Activated T-cell treated with anti-CD3 and anti-CD28 coated beads, Interleukin-2, amount 50 U/mL, for 24 hours (primary cell): ENCODE measurements at regions not wholly inside any gene's neighbourhood (a gene's known extent, or its start where the extent isn't known, plus 50 kb on each side); places are given as distances from the start of the nearest gene placed in this dataset.

Source experiments
- DNase-seq: peaks from one replicate; pipeline ENCODE4 v3.0.0-alpha.2; 2020
- H3K27ac Mint-ChIP-seq: 2 replicates; pipeline ENCODE4 v1.8.0; 2020; ENCODE audit warnings: mild to moderate bottlenecking, mixed read lengths
- H3K27me3 Mint-ChIP-seq: 2 replicates; pipeline ENCODE4 v1.8.0; 2020; ENCODE audit warnings: mixed read lengths
- H3K36me3 Mint-ChIP-seq: 2 replicates; pipeline ENCODE4 v1.8.0; 2020; ENCODE audit warnings: low read depth, mixed read lengths
- H3K4me1 Mint-ChIP-seq: 2 replicates; pipeline ENCODE4 v1.8.0; 2020; ENCODE audit warnings: low read depth, mixed read lengths
- H3K4me3 Mint-ChIP-seq: 2 replicates; pipeline ENCODE4 v1.8.0; 2020; ENCODE audit warnings: mild to moderate bottlenecking, moderate library complexity, mixed read lengths
- H3K9me3 Mint-ChIP-seq: 2 replicates; pipeline ENCODE4 v1.8.0; 2020; ENCODE audit warnings: mixed read lengths

GRCh38 chr10:78619115-78619851, 449.5 kb upstream of the ZMIZ1 start:
- Mint-ChIP-seq H3K4me1 (peaks cover 6% of the 10 kb centered on the region), H3K4me3 (no peak overlapping the region), H3K9me3 (no peaks in the 10 kb centered on the region), H3K36me3 (no peaks in the 10 kb centered on the region), H3K27ac (no peak overlapping the region), H3K27me3 (peaks cover 25% of the 10 kb centered on the region)
- DNase-seq = no peak

DNA sequence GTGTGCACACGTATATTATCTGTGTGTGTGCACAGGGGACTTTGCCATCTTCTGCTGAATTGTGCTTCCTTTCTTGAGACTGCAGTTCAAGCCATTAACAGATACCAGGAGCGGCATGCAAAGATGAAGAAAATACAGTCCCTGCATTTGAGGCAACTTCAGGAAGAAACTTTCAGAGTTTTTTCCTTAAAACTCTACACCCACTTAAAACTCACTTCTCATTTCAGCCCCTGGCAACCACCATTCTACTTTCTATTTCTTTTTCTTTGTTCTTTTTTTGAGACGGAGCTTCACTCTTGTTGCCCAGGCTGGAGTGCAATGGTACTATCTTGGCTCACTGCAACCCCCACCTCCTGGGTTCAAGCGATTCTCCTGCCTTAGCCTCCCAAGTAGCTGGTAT, 448.9 kb upstream of the ZMIZ1 start:
- H3K27me3 Mint-ChIP-seq = peaks cover 25% of the 10 kb centered on the region
- H3K36me3 Mint-ChIP-seq = no peaks in the 10 kb centered on the region
- no peak overlapping the region for H3K4me3 Mint-ChIP-seq
- no peaks in the 10 kb centered on the region for H3K9me3 Mint-ChIP-seq
- DNase-seq = no peak
- H3K4me1 Mint-ChIP-seq = peaks cover 6% of the 10 kb centered on the region
- no peak overlapping the region for H3K27ac Mint-ChIP-seq

DNA sequence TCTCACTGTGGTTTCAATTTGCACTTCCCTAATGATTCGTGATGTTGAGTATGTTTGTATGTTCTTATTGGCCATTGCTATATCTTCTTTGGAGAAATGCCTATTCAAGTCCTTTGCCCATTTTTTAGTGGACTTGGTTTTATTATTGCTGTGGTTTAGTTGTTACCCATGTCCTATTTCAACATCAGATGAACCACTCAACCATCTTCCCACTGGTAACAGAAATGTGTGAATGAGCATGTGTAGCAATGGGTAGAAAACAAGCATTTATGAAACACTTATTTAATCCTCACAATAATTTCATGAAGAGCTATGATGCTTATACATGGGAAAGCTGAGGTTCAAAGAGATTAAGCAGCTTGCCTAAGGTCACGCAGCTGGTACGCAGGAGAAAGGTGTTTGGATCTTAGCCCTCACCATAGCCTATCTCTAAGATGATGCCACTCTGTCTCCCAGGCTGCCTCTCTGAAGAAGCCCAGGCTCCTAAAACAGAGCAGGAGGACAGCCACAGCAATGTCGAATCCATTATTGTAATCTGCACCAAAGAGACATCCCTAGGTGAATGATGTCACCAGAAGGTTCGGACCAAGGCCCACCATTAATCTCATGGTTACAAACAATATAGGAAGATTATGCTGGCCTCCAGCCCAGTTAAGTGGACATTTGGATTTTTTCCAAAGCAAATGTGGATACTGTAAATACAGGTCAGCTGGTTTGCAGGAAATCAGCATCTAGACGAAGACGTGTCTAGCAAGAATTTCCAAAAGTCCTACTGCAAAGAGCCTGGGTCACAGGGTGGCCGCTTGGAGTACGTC, 447.6 kb upstream of the ZMIZ1 start:
- peaks cover 6% of the 10 kb centered on the region for H3K4me1 Mint-ChIP-seq
- peaks cover 16% of the 10 kb centered on the region for H3K27me3 Mint-ChIP-seq

DNA sequence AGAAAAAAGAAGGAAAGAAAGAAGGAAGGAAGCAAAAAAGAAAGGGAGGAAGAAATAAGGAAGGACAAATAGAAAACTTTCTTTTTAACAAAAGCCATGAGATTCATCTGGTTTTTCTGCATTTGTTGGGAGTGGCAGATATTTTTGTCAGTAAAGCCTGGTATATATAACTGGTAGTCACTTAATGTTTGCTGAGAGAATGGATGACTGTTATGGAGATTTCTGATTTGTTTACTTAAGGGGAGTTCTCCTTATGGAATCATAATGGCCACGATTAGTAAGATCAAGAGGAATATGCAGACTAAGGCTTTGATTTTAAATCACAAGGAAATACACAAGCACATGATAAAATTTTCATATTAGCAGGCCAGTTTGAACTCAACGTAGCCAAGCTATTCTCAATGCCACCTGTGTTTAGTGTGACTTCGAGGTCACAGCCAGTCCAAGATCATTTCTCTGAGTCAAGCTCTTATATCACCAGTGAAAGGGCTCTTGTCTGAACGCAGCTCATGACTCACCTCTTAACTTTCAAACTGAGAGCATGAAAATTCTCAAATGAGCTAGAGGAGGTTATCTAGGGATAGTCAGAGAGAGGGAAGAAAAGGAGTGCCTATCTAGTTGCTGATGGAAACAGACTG, 445.1 kb upstream of the ZMIZ1 start:
- DNase-seq = no peak
- Mint-ChIP-seq H3K27ac (no peak overlapping the region), H3K36me3 (no peaks in the 10 kb centered on the region), H3K9me3 (no peaks in the 10 kb centered on the region), H3K4me3 (no peak overlapping the region), H3K4me1 (peaks cover 6% of the 10 kb centered on the region), H3K27me3 (peaks cover 11% of the 10 kb centered on the region)

More for the DNA sequence above, 447.6 kb upstream of the ZMIZ1 start:
- H3K9me3 Mint-ChIP-seq = no peaks in the 10 kb centered on the region
- no peak overlapping the region for H3K4me3 Mint-ChIP-seq
- no peaks in the 10 kb centered on the region for H3K36me3 Mint-ChIP-seq
- no peak overlapping the region for H3K27ac Mint-ChIP-seq
- DNase-seq = no peak

GRCh38 chr10:78624791-78625190, 444.0 kb upstream of the ZMIZ1 start:
- peaks cover 12% of the 10 kb centered on the region for H3K27me3 Mint-ChIP-seq
- DNase-seq = no peak
- no peaks in the 10 kb centered on the region for H3K36me3 Mint-ChIP-seq
- no peak overlapping the region for H3K4me3 Mint-ChIP-seq
- H3K9me3 Mint-ChIP-seq = no peaks in the 10 kb centered on the region
- no peak overlapping the region for H3K27ac Mint-ChIP-seq
- H3K4me1 Mint-ChIP-seq = peaks cover 6% of the 10 kb centered on the region

- Mint-ChIP-seq H3K4me1 (peaks cover 13% of the 10 kb centered on the region), H3K4me3 (no peak overlapping the region), H3K9me3 (no peaks in the 10 kb centered on the region), H3K27ac (no peak overlapping the region), H3K36me3 (no peaks in the 10 kb centered on the region), H3K27me3 (peaks cover 12% of the 10 kb centered on the region)
- DNase-seq = no peak
Observed at GRCh38 chr10:78626471-78626870, 442.3 kb upstream of the ZMIZ1 start.

DNA sequence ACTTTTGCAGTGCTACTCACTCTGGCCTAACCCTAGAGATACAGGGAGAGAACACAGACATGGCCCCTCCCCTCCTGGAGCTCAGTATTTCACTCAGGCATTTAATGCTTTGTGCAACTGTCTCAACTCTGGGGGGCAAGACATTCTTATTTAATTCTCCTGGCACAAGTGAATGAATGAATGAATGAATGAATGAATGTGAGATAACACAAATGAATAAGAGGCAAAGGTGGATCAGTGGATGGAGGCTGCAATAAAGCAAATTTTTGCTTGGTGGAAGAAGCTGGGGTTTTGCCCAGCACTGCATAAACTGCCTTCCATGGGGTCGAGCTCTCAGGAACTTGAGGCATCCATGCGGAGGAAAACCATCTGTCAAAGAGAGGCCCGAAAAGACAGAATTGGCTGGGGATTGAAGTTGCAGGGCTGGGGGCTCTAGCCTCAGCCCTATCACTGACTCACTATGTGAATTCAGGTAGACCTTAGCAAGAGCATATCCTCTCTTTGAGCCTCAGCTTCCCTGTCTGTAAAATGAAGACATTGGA, 441.4 kb upstream of the ZMIZ1 start:
- Mint-ChIP-seq H3K27me3 (peaks cover 12% of the 10 kb centered on the region), H3K4me1 (peaks cover 13% of the 10 kb centered on the region), H3K27ac (no peak overlapping the region), H3K36me3 (no peaks in the 10 kb centered on the region), H3K4me3 (no peak overlapping the region), H3K9me3 (no peaks in the 10 kb centered on the region)
- DNase-seq = no peak

DNA sequence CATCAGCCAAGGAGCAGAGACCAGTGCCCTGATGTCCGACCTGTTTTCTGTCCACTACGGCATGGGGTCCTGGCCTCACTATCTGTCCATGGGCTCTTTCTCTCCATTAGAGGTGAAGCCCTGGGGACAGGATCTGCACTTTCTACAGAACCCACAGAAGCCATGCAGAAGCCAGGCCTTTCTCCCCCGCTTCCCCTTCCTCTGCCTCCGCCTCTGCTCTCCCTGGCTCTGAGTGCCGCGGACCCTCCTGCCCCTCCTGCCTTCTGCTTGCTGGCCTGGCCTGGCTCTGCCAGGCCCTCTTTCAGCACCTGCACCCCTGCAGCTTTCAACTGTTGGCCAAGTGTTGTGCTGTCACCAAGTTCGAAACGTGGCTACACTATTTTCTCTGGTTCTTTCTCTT, 439.8 kb upstream of the ZMIZ1 start:
- Mint-ChIP-seq H3K27me3 (peaks cover 2% of the 10 kb centered on the region), H3K4me3 (no peak overlapping the region), H3K36me3 (no peaks in the 10 kb centered on the region), H3K27ac (no peak overlapping the region), H3K4me1 (peaks cover 9% of the 10 kb centered on the region), H3K9me3 (no peaks in the 10 kb centered on the region)
- DNase-seq = no peak

DNA sequence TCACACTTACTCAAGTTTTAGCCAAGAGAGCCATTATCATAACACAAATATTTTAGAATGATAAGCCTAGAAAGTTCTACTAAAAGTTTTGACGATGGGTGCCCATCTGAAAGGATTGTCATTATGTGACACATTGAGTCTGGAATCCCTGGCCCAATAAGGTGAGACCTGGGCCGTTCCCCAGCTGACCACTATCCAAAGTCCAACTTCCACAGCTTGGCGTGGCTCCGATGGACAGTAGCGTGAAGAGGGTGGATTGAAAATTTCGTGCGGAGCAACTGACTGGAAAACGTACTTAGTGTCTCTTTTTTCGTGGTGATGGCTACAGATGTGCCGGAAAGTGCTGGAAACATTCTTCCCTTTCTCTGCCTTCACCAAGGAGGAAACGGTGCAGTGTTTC, 439.0 kb upstream of the ZMIZ1 start:
- H3K4me3 Mint-ChIP-seq = no peak overlapping the region
- no peaks in the 10 kb centered on the region for H3K36me3 Mint-ChIP-seq
- H3K4me1 Mint-ChIP-seq = peaks cover 6% of the 10 kb centered on the region
- DNase-seq = no peak
- no peak overlapping the region for H3K27ac Mint-ChIP-seq
- H3K27me3 Mint-ChIP-seq = peaks cover 6% of the 10 kb centered on the region
- no peaks in the 10 kb centered on the region for H3K9me3 Mint-ChIP-seq

DNA sequence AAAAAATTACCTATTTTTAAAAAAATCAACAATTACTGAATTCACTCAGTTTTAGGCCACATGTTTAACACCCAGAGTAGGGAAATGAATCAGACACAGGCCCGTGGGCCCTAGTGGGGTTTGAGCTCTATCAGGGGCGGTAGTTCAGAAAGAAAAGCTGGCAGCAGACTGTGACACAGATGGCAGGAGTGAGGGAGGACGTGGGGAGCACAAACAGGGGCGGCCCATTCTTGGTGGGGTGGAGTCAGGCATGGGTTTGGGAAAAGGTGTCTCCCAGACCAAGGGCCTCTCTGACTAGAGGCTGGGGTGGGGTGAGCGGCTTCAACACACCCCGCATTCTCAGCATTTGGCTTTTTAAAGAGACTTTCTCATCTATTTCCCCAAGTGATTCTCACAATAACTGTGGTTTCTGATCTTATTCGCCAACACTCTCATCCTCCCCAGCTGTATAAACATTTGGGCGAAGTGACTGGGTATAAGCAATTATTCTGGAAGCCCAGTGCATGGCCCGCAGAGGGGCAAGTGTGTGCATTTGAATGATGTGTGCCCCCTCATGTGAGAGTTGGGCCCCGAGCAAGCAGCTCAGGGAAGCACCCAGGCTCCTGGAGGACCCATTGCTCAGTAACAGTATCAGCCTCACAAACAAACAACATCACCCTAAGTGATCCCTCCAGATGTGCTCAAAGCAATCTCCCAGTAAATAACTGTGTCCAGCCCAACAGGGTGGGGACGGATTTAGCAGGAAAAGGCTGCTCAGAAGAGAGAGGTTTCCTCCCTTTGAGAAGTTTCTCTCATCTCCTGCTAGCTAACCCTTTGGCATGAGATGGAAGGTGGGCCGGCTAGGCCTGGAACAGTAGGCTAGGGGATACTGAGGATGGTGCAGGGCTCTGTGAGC, 437.6 kb upstream of the ZMIZ1 start:
- DNase-seq = no peak
- Mint-ChIP-seq H3K27me3 (peaks cover 6% of the 10 kb centered on the region), H3K36me3 (no peaks in the 10 kb centered on the region), H3K4me3 (no peak overlapping the region), H3K27ac (no peak overlapping the region), H3K4me1 (peaks cover 6% of the 10 kb centered on the region), H3K9me3 (no peaks in the 10 kb centered on the region)

DNA sequence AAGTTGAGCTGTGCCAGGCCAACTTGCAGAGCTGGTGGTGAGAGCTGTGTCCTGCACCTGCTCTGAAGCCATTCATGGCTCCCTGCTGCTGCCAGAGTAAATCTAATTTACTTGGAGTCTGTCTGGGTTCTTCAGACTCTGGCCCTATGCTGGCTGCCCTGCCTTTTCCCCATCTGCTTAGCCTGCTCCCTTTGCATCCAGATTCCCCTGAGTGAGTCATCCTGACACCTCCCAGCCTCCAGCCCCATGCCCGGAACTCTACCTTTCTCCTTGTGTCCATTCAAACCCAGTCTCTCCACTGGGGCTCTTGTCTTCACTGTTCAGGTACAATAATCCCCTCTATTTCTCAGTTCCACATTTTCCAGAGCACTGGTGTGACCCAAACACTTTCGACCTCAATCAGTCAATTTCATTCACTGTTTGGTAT, 434.4 kb upstream of the ZMIZ1 start:
- peaks cover 4% of the 10 kb centered on the region for H3K27me3 Mint-ChIP-seq
- no peak for DNase-seq
- H3K4me3 Mint-ChIP-seq = no peak overlapping the region
- peaks cover 6% of the 10 kb centered on the region for H3K4me1 Mint-ChIP-seq
- H3K27ac Mint-ChIP-seq = no peak overlapping the region
- H3K9me3 Mint-ChIP-seq = no peaks in the 10 kb centered on the region
- H3K36me3 Mint-ChIP-seq = no peaks in the 10 kb centered on the region

GRCh38 chr10:78634835-78635234, 433.9 kb upstream of the ZMIZ1 start:
- no peak for DNase-seq
- no peaks in the 10 kb centered on the region for H3K9me3 Mint-ChIP-seq
- no peak overlapping the region for H3K4me3 Mint-ChIP-seq
- H3K27ac Mint-ChIP-seq = no peak overlapping the region
- H3K4me1 Mint-ChIP-seq = peaks cover 6% of the 10 kb centered on the region
- H3K27me3 Mint-ChIP-seq = peaks cover 4% of the 10 kb centered on the region
- no peaks in the 10 kb centered on the region for H3K36me3 Mint-ChIP-seq

- no peak for DNase-seq
- Mint-ChIP-seq H3K36me3 (no peaks in the 10 kb centered on the region), H3K27me3 (peaks cover under 1% of the 10 kb centered on the region), H3K27ac (no peak overlapping the region), H3K4me1 (no peaks in the 10 kb centered on the region), H3K4me3 (no peak overlapping the region), H3K9me3 (peaks cover 2% of the 10 kb centered on the region)
Observed at GRCh38 chr10:78639629-78640028, 429.1 kb upstream of the ZMIZ1 start.
